GM21367 (cell line): ENCODE measurements at regions not wholly inside any gene's neighbourhood (a gene's known extent, or its start where the extent isn't known, plus 50 kb on each side); places are given as distances from the start of the nearest gene placed in this dataset.
"Not testable (repeated sequence)": the region's sequence is repeated elsewhere in the genome, so short reads cannot be mapped to it uniquely, and the experiment has no call there.

ENCODE experiments used
- ATAC-seq: cut with Tn5 transposase; IDR thresholded peaks from one replicate; pipeline ENCODE4 v1.9.1; 2021; ENCODE audit not compliant: unreplicated experiment

DNA sequence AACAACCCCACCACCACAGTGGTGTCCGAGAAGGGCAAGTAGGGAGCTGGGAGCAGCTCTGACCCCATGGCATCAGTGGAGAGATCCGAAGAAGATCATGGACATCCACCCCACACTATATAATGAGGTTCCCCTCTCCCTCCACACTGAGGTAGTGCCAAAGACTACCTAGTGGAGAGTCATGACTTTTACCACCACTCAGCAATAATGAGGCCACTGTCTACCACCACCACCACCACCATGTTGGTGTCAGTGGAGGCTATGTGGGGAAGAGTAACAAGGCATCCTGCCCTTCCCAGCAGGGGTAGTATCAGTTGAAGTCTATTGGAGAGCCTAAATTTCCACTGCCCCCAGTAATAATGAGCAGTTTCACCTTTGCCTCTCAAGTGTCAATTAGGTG is 321.7 kb upstream of the ZC3H15 start:
- ATAC-seq: no peak

DNA sequence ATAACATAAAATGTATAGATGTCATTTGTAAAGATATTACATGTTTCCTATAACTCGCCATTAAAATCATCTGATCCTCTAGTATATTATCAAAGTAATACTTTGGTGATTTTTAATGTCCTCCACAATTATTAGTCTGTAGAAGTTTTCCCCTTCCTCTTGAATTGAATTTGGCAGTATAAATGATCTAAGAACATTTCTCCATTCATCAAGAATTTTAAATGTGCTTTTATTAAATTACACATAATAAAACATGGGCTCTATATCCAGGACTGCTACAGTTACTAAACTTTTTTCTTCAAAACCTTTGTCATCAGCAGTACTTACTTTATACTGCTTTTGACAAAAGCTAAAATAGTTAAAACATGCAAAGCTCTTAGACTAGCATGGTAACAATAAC is 315.4 kb upstream of the ZC3H15 start:
- ATAC-seq: no peak

DNA sequence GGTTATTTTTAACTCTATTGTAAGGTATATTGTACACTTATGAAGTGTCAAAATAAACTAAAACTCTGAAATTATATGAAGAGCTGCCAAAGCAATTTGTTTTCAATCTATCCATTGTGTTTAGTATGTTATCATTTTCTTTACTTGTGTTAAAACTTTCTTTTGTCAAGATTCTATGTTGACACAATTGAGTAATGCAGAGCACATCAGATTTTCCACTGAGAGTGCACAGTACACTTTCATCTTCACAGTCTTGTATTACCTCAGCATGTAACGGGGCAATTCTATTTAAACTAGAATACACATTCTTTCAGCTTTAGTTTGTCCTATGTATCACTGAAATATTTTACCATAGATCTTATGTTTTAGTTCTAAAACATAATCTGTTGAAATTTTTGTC is 304.4 kb upstream of the ZC3H15 start:
- ATAC-seq: no peak

DNA sequence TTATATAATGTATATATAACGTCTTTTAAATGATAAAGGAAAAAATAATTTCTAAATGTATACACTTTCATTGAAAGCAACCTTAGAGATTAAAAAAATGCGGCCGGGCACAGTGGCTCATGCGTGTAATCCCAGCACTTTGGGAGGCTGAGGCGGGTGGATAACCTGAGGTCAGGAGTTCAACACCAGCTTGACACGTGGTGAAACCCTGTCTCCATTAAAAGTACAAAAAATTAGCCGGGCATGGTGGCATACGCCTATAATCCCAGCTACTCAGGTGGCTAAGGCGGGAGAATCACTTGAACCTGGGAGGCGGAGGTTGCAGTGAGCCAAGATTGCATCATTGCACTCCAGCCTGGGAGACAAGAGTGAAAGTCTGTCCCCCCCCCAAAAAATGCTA is 303.7 kb upstream of the ZC3H15 start:
- not testable (repeated sequence) for ATAC-seq

DNA sequence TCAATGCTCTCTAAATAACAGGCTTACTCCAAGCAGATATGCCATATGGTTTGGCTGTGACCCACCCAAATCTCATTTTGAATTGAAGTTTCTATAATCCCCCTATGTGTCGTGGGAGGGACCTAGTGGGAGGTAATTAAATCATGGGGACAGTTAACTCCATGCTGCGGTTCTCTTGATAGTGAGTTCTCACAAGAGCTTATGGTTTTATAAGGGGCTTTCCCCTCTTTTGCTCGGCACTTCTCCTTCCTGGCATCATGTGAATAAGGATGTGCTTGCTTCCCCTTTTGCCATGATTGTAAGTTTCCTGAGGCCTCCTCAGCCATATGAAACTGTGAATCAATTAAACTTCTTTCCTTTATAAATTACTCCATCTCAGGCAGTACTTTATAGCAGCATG is 302.7 kb upstream of the ZC3H15 start:
- no peak for ATAC-seq

DNA sequence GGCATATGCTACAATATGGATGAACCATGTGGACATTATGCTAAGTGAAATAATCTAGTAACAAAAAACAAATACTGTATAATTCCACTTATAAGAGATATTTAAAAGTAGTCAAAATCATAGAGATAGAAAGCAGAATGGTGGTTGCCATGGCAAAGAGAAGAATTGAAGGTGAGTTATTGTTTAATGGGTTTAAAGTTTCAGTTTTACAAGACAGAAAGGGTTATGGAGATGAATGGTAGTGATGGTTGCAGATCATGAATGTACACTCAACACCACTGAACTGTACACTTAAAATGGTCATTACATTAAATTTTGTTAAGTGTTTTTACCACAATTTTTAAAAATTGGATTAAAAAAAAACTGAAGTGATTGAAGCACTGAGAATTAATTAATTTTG is 298.2 kb upstream of the ZC3H15 start:
- ATAC-seq: no peak

DNA sequence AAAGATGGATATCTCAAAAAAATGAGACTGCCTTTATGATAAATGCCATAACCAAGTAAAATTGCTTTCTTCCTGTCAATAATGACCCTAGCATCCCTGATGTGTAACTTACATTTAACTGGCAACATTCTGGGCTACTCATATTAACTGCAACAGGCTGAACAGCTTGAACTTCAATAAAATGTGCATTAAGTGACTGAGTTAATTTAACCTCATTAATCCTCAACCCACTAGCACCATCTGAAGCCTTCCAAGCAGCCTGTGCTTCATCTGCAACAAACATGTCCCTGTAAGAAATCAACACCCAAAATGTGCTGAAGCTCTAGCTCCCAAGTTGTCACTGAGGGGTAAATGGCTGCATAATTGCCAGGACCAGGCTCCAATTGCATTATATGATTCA is 296.2 kb upstream of the ZC3H15 start:
- no peak for ATAC-seq

DNA sequence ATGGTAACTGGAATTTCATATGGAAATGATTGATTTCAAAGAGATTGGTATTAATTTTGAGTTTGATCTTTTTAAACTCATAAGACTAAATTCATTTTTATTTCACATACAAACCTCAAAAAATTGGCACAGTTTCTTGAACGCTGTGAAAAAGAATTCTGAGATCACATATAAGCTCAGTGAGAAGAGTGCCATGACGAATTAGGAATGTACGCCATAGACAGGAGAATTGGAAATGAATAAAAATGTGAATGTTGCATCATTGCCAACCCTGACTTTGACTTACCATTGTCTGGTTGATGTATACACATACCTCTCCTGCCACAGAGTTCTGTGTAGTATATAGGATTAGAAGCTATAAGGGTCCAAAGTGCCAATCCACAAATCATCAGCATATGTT is 290.4 kb upstream of the ZC3H15 start:
- no peak for ATAC-seq

DNA sequence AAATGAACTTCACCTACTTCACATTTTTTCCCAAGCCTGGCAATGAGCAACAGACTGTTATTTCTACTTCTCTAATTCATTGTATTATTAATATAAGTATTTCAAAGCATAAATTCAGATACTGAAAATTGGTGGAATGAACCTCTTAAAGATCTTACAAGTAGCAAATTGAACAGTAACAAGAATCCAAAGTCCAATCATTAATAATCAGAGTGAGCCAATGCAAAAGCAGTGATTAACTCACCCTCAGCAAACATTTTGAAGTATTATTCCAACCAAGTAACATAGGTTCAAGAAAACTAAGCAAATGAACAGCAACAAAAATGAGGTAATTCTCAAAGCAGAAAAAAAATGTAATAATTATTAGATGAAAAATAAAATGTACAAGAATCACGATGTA is 288.1 kb upstream of the ZC3H15 start:
- no peak for ATAC-seq

DNA sequence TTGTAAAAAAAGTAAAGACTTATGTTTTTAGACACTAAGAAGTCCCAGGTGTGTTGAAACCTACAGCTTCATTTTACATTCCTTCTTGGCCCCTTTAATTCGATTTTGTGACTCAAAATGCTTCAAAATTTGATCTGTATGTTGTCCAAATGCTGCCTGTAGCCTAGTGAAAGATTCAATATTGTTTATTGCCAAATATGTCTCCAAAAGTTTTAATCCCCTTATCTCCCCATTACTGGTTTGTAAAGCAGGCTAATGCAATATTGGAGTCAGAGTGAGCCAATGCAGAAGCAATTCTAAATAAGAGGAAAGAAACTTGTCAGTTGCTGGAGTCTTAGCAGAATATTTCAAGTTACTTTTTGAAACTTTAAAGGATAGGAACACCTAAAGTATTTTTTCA is 287.0 kb upstream of the ZC3H15 start:
- ATAC-seq: no peak

DNA sequence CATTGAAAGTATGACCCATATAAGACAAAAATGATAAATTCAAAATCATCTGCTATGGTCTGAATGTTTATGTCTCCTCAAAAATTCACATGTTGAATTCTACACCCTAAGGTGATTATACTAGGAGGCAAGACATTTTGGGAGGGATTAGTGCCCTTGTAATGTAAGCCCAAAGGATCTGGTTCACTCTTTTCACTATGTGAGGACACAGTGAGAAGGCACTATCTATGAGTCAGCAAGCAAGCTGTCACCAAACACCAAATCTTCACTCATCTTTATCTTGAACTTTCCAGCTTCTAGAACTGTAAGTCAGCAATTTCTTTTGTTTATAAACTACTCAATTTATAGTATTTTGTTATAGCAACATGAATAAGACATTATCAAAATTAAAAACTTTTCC is 284.7 kb upstream of the ZC3H15 start:
- no peak for ATAC-seq

DNA sequence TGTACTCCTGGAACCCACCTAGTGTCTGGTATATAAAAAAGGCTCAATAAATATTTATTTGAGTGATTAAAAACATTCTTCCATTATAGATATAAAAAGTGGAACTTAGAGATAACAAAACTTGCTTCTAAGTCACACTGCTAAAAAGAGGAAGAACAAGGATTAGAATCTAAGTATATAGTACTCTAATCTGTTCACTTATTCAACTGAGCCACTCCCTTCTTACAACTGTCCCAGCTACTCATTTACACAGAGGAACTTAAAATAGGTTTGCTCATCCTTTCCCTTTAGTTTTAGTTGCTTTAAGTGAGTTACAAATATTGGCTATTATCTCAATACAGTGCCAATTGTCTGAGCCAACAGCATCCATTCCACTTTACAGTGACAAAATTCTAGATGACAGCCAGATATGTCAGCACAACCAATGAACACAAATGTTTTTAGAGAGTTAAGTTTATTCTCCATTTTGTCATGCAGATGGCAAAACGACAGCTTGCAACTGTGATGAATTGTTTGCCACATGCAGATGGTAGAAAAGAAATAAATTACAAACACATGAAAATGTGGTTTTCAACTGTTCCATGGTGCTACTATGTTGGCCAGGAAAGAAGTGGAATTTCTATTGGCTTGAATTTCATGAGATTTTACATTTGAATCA is 280.7 kb upstream of the ZC3H15 start:
- no peak for ATAC-seq

DNA sequence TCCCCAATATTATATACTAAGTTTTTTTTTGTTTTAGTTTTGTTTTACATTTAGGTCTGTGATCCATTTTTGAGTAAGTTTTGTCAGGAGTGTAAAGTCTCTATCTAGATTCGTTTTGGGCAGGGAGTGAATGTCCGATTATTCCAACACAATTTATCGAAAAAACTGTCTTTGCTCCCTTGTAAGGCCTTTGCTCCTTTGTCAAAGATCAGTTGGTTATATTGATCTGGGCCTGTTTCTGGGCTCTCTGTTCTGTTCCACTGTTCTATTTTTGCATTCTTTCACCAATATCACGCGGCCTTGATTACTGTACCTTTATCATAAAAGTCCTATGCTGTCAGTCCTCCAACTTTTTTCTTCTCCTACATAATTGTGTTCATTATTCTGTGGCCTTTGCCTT is 276.5 kb upstream of the ZC3H15 start:
- no peak for ATAC-seq

DNA sequence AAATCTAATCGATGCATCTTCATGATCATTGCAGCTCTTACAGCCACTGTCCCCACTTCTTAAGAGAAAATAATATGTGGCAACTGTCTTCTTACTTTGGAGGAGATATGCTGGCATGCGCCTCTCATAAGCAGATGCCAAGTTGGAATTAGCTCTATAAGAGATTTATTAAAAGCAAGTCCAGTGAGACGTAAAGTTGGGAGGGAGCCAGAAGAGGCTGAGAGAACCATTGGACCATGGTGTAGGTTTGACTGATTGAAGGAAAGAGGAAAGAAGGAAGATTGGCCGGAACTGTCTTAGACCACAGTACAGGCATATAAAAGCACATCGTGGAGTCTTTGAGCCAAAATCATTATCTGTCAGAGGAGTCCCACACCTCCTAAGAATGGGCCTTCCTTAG is 265.7 kb upstream of the ZC3H15 start:
- ATAC-seq: no peak

DNA sequence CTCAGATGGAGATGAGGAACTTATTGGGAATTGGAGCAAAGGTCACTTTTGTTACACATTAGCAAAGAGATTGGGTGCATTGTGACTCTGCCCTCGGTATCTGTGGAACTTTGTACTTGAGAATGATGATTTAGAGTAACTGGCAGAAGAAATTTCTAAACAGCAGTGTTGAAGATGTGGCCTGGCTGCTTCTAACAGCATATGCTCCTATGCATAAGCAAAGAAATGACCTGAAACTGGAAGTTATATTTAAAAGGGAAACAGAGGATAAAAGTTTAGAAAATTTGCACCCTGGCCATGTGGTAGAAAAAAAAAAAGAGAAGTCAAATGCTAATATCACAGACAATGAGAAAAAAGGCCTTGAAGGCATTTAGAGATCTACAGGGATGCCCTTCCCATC is 256.8 kb upstream of the ZC3H15 start:
- ATAC-seq: no peak

DNA sequence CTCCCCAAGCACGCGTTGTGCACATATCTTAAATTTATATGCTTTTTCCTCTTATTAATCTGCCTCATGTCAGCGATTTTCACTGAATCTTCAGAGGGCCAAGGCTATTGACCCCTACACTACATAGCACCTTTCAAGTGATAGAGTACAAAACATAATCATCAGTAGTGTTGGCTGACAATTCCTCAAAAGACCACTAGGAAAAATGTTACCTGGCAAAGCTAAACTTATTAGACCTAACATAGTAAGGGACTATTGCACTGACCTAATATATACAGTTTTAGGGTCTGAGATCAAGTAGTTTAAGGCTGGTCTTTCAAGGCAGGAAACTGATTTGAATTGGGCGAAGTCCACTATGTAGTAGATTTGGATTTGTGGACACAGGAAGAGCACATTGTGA is 244.2 kb upstream of the ZC3H15 start:
- no peak for ATAC-seq

DNA sequence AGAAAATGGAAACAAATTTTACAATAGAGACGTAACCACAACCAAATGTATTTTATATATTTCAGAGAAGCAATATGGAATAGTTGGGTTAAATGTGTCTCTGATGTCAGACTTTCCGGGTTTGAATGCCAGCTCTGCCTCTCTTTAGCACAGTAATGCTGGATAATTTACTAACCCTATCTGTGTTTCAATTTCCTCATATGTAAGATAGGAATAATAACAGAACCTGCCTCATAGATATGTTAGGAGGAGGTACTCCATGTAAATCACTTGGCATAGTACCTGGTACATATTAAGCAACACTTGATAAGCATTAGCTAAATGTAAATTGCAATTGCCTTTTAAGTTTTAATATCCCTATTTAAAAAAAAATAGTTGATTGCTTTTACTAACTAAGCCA is 231.3 kb upstream of the ZC3H15 start:
- ATAC-seq: no peak

DNA sequence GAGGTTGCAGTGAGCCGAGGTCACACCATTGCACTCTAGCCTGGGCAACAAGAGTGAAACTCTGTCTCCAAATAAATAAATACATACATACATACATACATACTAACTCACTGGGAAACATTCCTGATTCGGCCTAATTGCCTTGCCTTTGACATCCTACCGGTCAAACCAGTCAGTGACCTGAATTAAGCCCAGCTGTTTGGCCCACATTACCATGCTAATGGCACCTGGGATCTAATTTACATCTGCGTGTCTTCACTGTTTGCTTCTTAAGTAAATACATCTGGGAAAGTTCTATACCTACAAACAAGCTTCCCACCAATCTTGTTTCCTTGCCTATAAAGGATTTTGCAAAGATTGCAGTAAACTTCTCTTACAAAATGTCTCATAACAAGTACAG is 230.2 kb upstream of the ZC3H15 start:
- ATAC-seq: no peak

DNA sequence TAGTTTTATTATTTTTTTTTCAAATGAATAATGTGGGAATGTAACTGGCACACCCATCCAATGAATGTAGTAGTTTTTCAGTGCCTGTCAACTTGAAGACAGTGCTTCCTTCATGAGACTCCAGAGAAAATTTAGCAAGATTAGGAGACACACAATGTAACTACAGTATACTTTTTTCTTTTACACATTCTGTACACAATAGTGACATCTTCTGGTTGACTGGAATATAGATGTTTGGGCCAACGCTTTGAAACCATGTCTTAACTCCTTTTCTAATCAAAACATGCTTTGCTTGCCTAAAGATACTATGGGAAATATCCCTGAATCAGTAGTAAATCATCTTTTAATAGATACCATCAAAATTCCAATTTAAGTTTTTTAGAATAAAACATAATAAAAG is 229.5 kb upstream of the ZC3H15 start:
- peak; percentile 72 for ATAC-seq

DNA sequence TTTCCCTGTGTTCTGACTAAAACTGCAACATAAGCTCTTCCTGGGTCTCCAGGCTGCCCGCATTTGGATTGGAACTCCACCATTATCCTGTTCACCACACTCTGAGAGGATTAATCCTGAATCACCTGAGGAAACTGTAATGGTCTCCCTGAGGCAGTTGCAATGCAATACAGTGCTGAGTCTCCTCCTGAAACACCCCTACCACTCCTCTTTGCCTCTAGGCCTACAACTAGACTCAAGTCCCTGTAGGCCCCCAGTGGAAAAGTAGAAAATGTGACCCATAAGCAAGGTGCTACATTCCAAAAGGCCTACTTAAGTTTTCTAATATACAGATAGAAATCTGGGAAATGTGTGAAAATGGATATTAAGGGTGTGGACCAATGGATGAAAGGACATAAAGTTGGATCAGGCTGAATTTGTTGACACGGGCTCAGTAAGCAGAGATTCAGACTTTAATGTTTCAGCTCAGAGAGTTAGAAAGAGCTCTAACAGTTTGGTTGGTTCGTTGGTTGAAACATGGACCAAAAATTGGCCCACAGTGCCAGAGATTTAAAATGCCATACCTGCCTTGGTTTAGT is 222.3 kb upstream of the ZC3H15 start:
- ATAC-seq: no peak

DNA sequence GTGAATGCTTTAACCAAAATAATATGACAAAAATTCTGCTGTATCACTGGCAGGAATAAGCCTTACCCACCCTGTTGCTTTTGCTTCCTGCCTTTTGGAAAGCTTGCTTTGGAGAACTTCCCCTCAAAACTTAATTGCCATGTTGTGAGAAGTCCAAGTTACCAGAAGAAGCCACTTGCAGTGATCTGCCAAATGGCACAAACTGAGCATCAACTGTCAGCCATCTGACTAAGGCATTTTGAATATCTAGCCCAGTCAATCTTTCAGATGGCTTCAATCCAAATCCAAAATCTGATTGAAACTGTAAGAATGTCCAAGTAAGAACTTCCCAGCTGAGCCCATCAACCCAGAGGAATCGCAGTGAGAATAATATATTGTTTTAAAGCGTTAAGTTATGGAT is 216.5 kb upstream of the ZC3H15 start:
- ATAC-seq: no peak

DNA sequence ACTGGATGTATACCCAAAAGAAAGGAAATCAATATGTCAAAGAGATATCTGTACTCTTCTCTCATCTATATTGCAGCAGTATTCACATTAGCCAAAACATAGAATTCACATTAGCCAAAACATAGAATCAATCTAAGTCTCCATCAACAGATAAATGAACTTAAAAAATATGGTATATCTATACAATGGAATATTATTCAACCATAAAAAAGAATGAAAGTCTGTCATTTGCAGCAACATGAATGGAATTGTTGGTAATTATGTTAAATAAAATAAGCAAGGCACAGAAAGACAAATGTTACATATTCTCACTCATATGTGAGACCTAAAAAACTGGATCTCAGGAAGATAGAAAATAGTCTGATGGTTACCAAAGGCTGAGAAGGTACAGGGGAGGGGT is 212.1 kb upstream of the ZC3H15 start:
- ATAC-seq: no peak

DNA sequence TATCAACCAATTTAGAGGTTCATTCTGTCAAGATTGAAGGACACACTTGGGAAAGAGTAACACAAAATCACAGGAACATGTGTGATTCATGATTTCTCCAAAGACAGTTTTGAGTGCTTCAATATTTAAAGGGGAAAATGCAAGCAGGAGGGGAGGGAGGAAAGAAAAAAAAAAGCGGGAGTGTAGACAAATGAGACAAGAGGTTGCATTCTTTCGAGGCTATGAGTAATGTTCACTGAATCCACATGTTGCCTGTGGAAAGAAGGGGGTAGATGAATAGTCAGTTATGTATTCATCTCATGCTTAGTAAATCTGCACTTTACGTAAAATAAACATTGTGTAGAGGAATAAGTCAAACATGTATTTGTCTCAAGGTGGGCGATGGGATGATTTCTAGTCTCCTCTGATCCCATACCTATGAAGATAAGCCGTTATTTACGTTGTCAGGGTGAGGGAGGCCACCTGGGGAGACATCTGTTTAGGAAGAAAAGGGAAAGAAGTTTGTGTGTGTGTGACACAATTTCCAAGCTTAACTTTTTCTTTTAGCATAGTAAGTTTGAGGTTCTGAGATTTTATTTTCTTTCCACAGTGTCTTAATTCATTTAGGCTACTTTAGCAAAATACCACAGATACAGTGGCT is 211.0 kb upstream of the ZC3H15 start:
- ATAC-seq: no peak
